SK-N-SH (cell line): ENCODE measurements at regions not wholly inside any gene's neighbourhood (a gene's known extent, or its start where the extent isn't known, plus 50 kb on each side); places are given as distances from the start of the nearest gene placed in this dataset.

Experiments used
- ELF1 ChIP-seq: IDR thresholded peaks from 2 replicates; pipeline ENCODE4 v1.4.0; 2012
- EP300 ChIP-seq, 2 experiments: IDR thresholded peaks; 2 replicates each; pipeline versions ENCODE4 v1.4.0 to v1.6.1; 2012; ENCODE audit warnings: borderline replicate concordance in 1 of 2, low read depth in 1 of 2, low read length in 1 of 2
- MAX ChIP-seq: IDR thresholded peaks from 2 replicates; pipeline ENCODE4 v1.4.0; 2012; ENCODE audit warnings: low read depth
- PBX3 ChIP-seq: IDR thresholded peaks from 2 replicates; pipeline ENCODE4; 2012
- TF ChIP-seq, protein P1 (sequence below): fragments of 200-600 bp; sonication (generic); IDR thresholded peaks from 2 replicates; pipeline ENCODE4 v1.6.1; 2017; ENCODE audit warnings: antibody characterized with exemption, mild to moderate bottlenecking, moderate library complexity

- TF ChIP-seq PBX3 (no peak), EP300 (IDR thresholded peaks at IDR 0.05; ENCODE audit: borderline replicate concordance in 1 of 2, low read depth in 1 of 2, low read length in 1 of 2) (no peak), ELF1 (no peak), MAX (no peak)
- TF ChIP-seq, protein P1, sequence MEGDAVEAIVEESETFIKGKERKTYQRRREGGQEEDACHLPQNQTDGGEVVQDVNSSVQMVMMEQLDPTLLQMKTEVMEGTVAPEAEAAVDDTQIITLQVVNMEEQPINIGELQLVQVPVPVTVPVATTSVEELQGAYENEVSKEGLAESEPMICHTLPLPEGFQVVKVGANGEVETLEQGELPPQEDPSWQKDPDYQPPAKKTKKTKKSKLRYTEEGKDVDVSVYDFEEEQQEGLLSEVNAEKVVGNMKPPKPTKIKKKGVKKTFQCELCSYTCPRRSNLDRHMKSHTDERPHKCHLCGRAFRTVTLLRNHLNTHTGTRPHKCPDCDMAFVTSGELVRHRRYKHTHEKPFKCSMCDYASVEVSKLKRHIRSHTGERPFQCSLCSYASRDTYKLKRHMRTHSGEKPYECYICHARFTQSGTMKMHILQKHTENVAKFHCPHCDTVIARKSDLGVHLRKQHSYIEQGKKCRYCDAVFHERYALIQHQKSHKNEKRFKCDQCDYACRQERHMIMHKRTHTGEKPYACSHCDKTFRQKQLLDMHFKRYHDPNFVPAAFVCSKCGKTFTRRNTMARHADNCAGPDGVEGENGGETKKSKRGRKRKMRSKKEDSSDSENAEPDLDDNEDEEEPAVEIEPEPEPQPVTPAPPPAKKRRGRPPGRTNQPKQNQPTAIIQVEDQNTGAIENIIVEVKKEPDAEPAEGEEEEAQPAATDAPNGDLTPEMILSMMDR, result no peak
Measured at GRCh38 chr1:58864654-58865053, 80.8 kb upstream of the JUN start.
